GM18517 (cell line): ENCODE measurements at regions not wholly inside any gene's neighbourhood (a gene's known extent, or its start where the extent isn't known, plus 50 kb on each side); places are given as distances from the start of the nearest gene placed in this dataset.

ENCODE experiments used
- ATAC-seq: cut with Tn5 transposase; IDR thresholded peaks from one replicate; pipeline ENCODE4 v1.9.1; 2021; ENCODE audit warnings: mild to moderate bottlenecking, moderate library complexity; ENCODE audit not compliant: unreplicated experiment

- no peak for ATAC-seq
These were observed 169.3 kb upstream of the BLID start for GRCh38 chr11:122285070-122285988.

GRCh38 chr11:122280870-122281269, 164.9 kb upstream of the BLID start:
- no peak for ATAC-seq

GRCh38 chr11:122279194-122279593, 163.2 kb upstream of the BLID start:
- no peak for ATAC-seq

- ATAC-seq, result no peak
These were observed 161.5 kb upstream of the BLID start for GRCh38 chr11:122277493-122277892.

GRCh38 chr11:122276221-122276620, 160.2 kb upstream of the BLID start:
- no peak for ATAC-seq

GRCh38 chr11:122275508-122275907, 159.5 kb upstream of the BLID start:
- no peak for ATAC-seq

- no peak for ATAC-seq
These were observed 157.6 kb upstream of the BLID start for GRCh38 chr11:122273476-122274191.

GRCh38 chr11:122271745-122272144, 155.7 kb upstream of the BLID start:
- ATAC-seq, result no peak

GRCh38 chr11:122271137-122271536, 155.1 kb upstream of the BLID start:
- no peak for ATAC-seq

- ATAC-seq, result no peak
These were observed 154.5 kb upstream of the BLID start for GRCh38 chr11:122270535-122270934.

GRCh38 chr11:122269824-122270223, 153.8 kb upstream of the BLID start:
- no peak for ATAC-seq

- ATAC-seq, result no peak
These were observed 152.7 kb upstream of the BLID start for GRCh38 chr11:122268601-122269130.

- no peak for ATAC-seq
These were observed 151.6 kb upstream of the BLID start for GRCh38 chr11:122267602-122268001.

GRCh38 chr11:122265981-122266380, 150.0 kb upstream of the BLID start:
- ATAC-seq, result no peak

GRCh38 chr11:122264121-122264520, 148.1 kb upstream of the BLID start:
- ATAC-seq, result no peak

GRCh38 chr11:122261546-122261945, 145.5 kb upstream of the BLID start:
- ATAC-seq, result no peak

- ATAC-seq, result no peak
These were observed 143.3 kb upstream of the BLID start for GRCh38 chr11:122259195-122259821.

GRCh38 chr11:122258446-122259194, 142.6 kb upstream of the BLID start:
- no peak for ATAC-seq

GRCh38 chr11:122253589-122254231, 137.7 kb upstream of the BLID start:
- no peak for ATAC-seq

- ATAC-seq, result no peak
These were observed 132.9 kb upstream of the BLID start for GRCh38 chr11:122248939-122249338.
